Amniotic stem cell (primary cell): ENCODE measurements at regions not wholly inside any gene's neighbourhood (a gene's known extent, or its start where the extent isn't known, plus 50 kb on each side); places are given as distances from the start of the nearest gene placed in this dataset.

ENCODE experiments used
- DNase-seq: peaks from one replicate; lab custom pipeline; 2025; lab: John Stamatoyannopoulos, UW

DNA sequence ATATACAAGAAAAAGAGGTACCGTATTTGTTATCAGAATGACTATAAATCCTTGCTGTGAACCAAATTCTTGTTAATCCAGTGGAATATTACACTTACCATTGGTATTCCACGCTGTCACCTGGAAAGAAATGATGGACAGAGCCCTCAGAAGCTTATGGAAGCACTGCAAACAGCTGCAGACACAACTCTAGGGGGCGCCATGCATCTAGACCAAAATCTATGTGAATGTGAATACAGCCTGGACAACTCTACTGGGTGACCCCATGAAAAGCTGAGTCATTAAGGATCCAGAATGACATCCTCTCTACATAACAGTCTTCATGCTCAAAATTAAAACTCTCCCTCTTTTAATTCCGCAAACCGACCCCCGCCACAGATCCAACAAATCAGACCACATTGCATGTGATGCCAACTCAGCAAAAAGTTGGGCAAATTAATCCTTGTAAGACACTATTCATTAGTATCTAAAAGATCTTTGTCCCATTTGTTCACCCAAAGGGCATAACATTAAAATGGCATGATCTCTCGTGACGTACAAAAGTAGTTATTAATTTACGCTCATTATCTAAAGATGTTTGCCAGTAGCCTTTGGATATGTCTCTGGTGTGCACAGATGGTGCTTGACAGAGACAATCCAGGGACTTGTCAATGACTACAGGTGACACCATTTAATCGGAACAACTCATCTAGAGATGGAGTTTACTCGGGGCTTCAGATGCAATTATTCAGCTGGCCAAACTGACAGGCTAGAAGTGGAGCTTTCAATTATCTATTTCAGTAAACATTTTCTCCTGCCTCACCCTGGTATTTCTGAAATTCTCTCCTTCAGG, 552.7 kb upstream of the PSMD7 start:
- no peak for DNase-seq

DNA sequence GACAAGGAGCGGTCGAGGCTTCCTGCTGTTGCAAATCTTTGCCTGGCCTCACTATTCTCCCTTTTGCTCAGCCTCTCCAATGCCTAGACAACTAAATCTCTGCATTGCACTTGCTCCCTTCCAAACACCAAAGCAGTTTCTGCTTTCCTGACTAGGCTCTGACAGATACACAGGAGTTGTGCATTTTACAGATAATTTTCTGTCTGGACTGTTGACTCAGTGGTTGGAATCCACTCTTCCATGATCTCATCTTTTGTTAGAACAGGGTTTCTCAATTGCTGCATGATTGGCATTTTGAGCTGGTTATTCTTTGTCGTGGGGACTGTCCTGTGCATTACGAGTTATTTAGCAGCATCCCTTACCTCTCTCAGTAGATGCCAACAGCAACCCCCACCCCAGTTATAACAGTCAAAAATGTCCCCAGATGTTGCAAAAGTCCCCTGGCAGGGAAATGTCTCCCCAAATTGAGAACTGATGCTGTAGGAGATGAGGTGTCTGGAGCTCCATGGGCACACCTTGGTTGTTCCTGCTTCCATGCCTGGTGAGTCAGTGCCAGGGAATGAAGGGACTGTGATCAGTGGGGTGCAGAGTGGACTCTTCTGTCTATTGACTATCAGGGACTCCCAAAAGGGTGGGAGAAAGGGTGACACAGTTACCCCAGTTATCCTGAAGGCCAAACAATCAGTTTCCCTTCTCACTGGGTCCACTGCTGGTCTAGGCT, 557.4 kb upstream of the PSMD7 start:
- DNase-seq = no peak

DNA sequence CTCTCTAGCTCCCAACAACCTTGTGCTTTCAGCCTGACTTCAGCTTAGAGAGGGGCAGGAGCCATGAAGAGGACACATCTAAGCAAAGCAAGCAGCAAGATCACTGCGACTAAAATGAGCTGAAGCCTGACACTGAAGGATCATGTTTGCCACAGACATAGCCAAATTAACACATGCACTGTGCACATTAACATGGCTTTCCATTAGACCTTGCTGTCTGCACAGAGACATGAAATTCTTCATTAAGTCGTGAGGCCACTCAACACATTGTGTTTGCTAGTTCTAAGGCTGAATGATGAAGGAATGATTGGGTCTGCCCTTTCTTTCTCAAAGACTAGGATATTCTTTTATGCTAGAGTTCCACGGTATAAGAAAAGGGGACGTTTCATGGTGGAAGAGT, 558.3 kb upstream of the PSMD7 start:
- DNase-seq = no peak

DNA sequence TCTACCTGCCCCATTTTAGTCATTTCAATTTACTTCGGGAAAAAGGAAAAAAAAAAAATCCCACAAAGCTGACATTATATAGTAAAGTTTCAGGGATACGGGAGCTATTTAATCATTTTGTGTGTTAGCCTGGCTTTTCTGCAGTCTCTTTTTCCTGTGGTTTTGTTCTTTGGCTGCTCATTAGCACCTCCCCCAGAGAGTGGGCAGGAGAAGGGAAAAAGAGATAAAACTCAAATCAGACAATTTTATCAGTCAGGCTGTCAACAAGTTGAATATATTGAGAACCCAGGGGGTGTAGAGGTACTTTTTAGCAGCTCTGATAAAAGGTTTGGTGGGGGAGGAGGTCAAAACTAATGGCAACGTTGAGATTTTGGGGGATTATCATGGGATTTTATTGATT, 559.0 kb upstream of the PSMD7 start:
- no peak for DNase-seq

DNA sequence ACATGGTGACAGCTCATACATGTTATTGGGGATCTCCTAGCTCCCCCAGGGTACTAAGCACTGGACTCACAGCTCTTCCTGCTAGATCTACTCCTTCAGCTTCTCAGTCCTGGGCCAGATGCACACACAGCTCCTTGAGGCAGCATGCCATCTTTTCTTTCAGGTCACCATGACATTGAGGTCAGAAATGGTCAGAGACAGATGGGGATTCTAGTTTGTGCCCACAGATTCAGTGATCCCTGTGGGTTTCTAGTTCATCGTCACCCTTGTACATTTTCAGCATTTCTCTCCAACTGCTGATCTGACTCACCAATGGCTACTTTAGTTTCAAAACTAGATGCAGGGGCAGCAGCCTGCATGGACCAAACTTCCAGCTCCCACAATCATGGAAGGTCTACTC, 560.7 kb upstream of the PSMD7 start:
- no peak for DNase-seq

DNA sequence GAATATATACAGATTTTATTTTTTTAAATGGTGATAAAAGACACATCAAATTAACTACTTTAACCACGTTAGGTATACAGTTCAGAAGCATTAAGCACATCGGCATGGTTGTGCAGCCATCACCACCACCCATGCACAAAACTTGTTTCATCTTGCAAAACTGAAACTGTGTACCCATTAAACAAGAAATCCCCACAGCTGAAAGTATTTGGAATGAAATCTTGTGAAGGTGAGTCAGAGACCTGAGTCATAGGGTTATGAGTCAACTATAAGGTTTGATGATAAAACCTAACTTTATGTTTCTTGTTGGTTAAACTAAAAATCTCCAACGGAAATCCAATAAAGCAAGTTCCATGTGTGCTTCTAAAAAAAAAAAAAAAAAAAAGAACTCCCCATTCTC, 561.6 kb upstream of the PSMD7 start:
- peak; percentile 72 for DNase-seq

DNA sequence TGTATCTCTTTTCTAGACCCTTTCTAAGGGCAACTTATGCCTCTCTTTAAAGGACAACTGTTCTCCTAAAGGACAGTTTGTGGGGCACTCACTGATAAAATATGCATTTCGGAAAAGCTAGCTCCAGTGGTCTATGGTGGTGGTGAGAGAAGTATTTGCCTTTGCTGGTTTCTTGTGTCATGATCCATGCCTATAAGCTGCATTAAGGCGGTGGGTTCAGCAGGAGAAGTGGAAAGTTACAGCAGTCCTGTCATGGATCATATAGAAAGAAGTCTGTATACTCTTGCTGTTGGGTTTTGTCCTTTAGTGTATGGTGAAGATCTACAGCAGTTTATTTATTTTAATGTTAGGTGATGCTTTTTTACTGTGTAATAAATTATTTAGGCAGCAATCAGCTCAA, 563.9 kb upstream of the PSMD7 start:
- DNase-seq = no peak

DNA sequence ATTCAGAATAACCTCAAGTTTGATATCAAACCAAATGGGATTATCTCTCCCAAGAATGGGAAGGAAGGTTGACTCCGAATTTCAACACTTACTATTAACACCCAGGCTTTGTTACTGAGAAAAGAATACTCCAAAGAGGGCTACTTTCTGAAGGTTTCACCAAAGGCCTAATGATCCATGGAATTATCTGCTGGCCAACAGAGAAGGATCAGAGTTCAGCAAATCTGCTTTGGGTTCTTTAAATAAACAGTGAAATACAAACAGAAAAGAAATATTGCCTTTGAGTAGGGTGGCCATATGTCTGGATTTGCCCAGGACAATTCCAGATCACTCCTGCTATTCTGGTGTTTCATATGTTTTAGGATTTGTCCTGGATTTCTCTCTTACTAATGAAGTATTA, 564.5 kb upstream of the PSMD7 start:
- DNase-seq = no peak

DNA sequence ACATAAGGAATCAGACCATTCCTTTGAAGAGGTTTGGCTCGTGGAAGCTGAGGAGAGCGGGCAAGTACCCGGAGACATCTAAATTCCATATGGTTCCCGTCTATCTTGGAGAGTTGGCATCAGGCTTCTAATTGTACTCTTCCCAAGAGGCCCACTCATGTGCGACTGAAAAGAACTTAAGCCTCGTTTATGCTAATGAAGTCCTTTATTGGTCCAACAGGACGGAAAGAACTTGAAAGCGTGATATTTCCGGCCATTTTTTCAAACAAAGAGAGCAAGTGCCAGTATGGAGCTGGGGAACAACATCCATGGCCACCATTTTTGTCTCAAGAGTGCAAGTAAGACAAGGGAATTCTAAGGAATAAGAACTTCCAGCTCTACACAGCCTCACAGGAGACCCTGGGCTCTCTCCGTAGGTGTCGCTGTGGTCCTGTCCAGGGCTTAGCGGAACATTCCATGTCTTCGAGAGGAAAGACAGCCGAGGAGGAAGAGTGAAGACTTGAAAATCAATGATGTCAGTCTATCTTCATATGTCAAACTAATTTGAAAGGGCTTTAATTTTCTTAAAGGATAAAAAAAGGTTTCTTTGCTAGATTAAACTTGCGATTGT, 566.0 kb upstream of the PSMD7 start:
- DNase-seq = no peak

DNA sequence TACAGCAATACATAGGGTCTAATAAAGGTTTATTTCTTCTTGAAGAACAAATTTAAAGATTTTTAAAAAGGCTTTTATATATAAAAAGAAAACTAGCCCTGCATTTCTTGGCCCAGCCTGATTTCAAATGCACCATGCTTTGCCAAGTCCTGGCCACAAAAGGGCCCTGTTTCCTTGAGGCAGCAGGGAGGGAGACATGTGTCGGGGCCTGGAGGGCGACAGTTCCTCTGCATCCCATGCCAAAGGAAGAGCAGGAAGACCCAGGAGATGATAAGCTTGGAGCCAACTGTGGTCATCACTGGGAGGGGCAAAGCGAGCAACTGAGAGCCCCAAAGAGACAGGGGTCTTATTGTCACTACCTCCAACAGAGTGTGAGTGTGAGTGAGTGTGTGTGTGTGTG, 571.5 kb upstream of the PSMD7 start:
- DNase-seq = no peak

DNA sequence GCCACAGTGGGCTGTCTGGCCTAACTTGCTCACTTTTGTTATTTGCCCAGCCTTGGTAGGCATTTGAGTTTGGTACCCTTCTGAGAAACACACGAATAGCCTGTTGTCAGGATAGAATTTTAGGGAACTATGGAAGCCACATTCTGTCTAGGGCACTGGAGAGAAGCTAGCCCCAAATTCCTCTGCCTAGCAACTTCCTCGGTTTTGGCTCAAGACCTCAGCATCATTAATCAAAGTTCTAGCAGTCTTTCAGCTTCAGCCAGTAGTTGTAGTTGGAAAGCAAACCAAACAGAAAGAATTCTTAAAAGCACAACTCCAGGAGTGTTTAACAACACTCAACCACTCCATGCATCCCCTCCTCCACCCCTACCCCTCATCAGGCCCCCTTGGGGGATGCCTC, 572.1 kb upstream of the PSMD7 start:
- no peak for DNase-seq

DNA sequence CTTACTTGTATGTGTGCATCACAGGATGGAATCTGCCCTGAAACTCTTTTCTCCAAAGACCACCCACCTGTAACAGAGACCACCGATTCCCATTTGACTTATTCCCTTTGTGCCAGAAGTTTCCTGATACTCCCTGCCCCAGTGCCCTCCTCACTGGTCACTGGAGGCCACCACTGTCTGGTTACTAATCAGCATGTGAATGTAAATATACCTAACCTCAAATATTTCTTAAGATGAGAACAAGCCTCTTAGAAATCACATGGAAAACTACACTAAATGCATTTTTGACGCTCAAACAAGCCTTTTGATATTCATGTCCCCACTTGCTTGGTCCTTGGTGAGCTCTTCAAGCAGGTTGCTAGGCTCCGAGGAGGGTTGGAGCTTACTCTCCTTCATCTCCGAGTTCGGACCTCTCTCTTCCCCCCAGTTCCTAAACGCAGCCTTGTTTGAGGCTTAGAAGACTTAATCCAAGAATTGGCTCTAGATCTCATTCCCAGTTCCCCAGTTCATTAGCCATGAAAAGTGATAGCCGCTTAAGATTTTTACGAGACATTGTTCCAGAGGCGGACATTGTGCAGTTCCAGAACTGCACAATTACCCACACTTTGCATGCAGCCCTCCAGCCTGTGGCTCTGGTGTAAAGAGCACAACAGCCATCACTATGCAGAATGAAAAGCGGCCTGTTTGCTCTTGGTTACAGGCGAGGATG, 579.2 kb upstream of the PSMD7 start:
- no peak for DNase-seq

DNA sequence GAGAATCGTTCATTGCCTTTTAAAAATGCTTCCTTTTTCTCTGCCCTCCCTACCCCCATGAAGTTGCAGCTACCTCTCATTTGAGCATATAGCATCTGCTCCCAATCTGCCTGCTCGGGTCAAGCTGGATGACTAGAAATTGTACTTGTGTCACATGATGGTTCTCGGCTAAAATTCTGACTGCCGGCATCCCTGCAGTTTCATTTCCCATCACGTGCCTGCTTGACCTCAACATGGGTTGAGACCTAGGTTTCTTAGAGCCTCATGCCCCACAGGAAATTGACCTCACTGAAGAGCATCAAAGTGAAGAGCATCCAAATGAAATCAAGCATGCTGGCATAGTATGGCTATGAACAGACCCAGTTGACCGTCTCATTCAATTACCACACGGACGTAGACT, 581.6 kb upstream of the PSMD7 start:
- DNase-seq = no peak

DNA sequence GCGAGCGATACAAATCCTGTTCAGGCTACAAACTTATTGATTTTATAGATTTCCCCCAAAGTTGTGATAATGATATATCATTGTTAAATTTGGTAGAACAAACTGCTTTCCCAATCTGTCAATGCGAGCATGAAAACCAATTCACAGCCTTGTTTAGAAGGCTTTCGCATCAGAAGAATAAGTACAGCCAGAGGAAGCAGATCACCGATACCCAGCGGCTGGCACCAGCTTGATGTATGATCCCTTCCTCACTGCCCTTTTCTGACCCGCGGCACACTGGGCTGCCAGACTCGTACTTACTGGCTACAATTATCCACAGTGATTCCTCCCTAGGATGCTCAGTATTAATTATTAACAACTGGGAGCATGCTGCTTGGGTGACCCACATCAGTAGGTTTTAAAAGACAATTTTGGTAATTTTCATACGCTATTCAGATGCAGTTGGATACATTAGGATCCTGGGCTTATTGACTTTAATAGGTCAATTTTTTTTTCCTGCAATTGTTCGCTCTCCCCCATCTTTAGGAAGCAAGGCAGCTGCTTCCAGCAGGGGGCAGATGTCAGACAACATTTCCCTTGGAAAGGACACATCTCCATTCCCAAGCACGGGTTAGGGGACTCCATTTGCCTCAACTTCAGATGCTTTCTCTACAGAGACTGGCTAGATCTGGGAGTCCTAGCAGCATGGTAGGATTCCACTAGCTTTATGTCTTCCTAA, 582.7 kb upstream of the PSMD7 start:
- no peak for DNase-seq

DNA sequence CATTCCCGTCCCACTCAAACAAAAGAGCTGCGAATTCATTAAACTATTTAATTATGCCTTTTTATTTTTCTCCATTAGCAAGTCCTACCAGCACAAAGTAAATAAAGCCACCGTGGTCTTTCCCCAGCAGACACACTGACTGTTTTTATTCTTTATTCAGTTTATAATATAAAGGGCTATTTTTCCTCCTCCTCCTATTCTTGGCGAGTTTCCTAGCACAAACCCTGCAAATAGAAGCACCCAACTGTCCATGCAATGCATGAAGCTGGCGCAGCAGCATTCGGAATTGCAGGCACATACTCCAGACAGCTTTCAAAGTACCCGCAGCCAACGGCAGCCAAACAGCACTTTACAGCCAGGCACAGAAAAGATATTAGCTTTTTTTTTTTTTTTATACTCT, 583.4 kb upstream of the PSMD7 start:
- DNase-seq = no peak

DNA sequence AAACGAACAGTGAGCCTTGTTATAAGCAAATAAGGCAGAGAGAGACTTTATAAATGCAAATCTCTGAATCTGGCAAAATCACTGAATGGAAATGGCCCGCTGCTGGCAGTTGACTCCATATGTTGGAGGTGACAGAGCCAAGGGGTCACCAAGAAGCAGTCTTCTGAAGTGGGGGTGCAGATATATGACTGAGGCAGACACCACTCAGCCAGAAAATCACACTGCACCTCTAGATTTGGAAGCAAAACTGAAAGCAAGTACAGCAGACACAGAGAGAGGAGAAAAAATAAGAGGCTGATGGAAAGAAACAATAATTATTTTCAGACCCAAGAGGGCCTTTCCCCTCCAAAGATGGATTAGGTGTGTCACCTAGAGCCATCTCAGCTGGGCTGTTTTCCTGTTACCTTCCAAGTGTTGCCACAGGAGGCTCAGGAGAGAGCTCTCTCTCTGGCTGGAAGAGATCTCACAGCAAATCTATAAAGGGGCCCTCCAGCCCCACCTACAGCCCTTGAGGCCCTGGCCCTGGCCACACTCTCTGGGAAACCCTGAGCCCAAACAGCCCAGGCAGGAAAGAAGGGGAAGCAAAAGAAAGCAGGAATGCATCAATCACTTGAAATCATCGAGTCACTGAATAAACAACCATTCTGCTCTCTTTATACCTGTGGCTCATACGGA, 585.1 kb upstream of the PSMD7 start:
- DNase-seq = no peak

DNA sequence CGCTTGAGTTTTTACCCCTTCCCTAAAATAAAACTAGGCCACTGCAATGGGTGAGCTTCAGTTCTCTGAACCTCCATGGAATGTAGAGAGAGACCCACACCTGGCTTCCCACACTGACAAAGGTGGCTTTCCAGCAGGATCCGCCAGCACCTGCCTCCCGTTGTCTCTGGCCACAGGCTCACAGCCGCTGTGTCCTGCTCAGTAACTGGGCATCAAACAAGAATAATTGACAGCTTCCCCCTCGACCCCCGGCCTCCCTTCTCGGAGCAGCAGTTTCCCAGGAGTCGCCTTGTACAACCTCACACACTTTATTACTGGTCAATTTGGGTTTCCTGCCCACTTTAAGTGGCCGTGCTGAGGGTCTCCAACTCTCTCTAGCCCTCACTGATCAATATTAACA, 586.1 kb upstream of the PSMD7 start:
- no peak for DNase-seq

DNA sequence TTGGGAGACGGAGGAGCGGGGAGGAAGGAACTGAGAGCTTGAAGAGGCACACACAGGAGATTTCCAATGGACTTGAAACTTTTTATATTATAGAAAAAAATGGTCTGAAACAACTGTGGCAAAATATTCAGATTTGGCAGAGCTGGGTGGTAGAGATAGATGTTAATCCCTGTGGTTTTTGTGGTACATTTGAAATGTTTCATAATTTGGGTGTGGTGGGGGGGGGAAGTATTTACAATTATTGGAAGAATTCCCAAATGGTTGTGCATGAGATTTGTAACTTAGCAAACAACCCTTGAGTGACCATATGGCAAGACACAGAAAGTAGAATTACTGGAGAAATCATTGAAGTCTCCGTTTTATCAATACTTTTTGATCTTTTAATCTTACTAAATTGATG, 588.8 kb upstream of the PSMD7 start:
- DNase-seq = no peak

DNA sequence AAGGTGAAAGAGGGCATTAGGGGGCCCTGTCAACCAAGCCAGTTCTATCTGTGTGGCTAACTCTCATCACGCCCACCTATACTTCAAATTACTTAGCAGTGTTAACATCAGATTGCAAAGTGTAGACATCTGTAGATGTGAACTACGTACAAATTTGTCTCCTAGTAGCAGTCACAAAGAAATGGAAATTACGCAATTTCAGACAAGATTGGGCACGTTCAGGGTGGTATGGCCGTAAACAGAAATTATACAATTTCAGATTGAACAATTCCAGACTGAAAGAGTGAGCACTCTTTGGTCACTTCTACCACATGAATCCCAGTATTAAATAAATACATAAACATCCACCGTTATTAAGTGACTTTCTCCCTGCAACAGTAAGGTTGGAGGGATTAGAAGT, 592.7 kb upstream of the PSMD7 start:
- no peak for DNase-seq

DNA sequence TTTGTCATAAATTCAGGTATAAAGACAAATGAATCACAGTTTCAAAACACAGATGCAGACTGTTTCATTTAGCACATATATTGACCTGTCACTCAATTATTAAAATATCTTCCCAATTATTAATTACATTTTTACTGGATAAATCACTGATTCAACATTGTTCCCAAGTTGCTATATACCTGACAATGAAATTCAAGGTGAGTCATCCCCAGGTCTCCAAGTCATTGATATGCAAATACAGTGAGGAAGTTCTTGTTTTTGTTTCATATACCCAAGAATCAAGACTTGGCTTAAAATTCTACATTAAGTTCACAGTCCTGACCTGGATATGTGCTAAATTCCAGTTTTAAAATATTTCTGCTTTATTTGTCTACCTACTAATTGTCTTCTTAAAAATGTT, 599.3 kb upstream of the PSMD7 start:
- DNase-seq = no peak

DNA sequence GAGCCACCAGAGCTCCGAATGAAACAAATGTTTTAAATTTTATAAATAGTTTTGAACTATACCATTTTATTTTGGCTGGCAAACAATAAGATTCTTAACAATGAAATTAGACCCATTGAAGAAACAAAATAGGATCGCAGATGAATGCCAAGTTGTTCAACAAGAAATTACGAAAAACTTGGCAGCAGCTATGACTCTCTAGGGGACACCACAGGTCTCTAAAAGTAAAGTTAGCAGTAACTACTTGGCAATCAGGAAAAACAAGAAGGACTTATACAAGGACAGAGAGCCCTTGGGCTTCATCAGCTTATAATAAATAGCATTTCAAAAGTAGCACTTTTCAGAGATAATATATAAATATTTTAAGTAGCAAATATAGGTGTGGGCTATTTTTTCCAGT, 603.8 kb upstream of the PSMD7 start:
- no peak for DNase-seq

DNA sequence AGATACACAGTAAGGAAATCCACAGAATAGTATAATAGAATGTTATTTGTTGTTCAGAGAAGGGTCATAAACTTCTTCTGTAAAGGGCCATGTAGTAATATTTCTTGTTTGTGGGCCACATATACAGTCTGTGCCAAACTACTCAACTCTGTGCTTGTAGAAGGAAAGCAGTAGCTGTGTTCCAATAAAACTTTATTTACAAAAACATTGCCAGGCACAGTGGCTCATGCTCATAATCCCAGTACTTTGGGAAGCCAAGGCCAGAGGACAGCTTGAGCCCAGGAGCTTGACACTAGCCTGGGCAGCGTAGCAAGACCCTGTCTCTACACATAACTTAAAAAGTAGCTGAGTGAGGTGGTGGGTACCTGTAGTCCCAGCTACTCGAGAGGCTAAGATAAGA, 612.8 kb upstream of the PSMD7 start:
- DNase-seq = no peak
